ENCODE measurements at regions not wholly inside any gene's neighbourhood (a gene's known extent, or its start where the extent isn't known, plus 50 kb on each side); places are given as distances from the start of the nearest gene placed in this dataset.

DNA sequence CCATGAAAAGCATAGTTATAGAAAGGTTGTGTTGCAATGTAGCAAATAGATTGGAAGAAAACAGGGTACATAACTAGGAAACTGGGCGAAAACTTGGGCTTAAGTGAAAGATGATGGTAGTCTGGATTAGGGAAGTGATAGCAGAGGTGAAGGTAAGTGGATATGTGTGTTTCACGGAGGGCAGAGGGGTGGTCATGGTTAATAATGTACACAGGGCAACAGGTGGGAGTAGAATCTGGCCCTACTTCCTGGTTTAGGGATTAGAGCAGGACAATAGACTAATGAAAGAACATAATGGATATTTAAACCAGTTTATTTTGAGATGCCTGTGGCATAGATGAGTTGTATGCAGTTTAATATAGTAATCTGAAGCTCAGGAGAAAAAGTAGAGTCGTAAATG is 257.3 kb upstream of the SPRY2 start:
- ChIA-PET CTCF (no interaction called here), POLR2A (no interaction called here)
- Histone ChIP-seq H3K79me2 (ENCODE audit: control insufficient read depth, insufficient read depth, low read length) (no peaks in the 10 kb centered on the region), H3K27me3 (ENCODE audit: control insufficient read depth in 2 of 2, insufficient read depth in 2 of 2, low read length in 2 of 2) (no peaks in the 10 kb centered on the region), H4K20me1 (replicated peaks; ENCODE audit: control insufficient read depth, extremely low read depth, insufficient read depth, low read length) (no peaks in the 10 kb centered on the region), H3K4me1 (ENCODE audit: control insufficient read depth, extremely low read depth, insufficient read depth, low read length) (no peaks in the 10 kb centered on the region), H3K27ac (ENCODE audit: insufficient read depth, low read depth, low read length) (no peak overlapping the region), H3K9me1 (replicated peaks; ENCODE audit: control insufficient read depth, extremely low read depth, insufficient read depth, low read length) (no peaks in the 10 kb centered on the region), H3K4me2 (ENCODE audit: insufficient read depth, low read length) (no peak overlapping the region), H2AFZ (ENCODE audit: low read depth, low read length) (no peak overlapping the region), H3K36me3 (ENCODE audit: control insufficient read depth in 2 of 2, extremely low read depth in 1 of 2, insufficient read depth in 2 of 2, low read length in 2 of 2) (no peaks in the 10 kb centered on the region), H3K9me3 (replicated peaks; ENCODE audit: control insufficient read depth, insufficient read depth, low read length) (no peaks in the 10 kb centered on the region), H3K9ac (replicated peaks; ENCODE audit: extremely low read depth, insufficient read depth, low read length) (no peak overlapping the region), H3K4me3 (replicated peaks in 1 of 3; ENCODE audit: insufficient read depth in 1 of 3, low read depth in 1 of 3, low read length in 3 of 3) (no peak overlapping the region)
- intact Hi-C loops (cut with micrococcal nuclease) (no loop called here), dilution Hi-C loops (cut with MboI; ENCODE audit: extremely low pct_ligation_motif_present, low sequenced_read_pairs) (no loop called here)
- no peak for DNase-seq (ENCODE audit: low read depth, low spot score)
- no peak for FAIRE-seq
- BruUV-seq (replicated peaks), result no TSS peak
- TF ChIP-seq FOS (IDR thresholded peaks at IDR 0.05; ENCODE audit: borderline replicate concordance, insufficient read depth, low read length) (no peak), EZH2 (IDR thresholded peaks at IDR 0.05; ENCODE audit: borderline replicate concordance, low read depth, low read length, severe bottlenecking) (no peak), POLR2A (IDR thresholded peaks at IDR 0.05; ENCODE audit: low read depth, low read length) (no peak), POLR2AphosphoS5 (IDR thresholded peaks at IDR 0.05; ENCODE audit: insufficient read depth, low read depth, low read length) (no peak), MYC (IDR thresholded peaks at IDR 0.05; ENCODE audit: low read depth, low read length) (no peak), JUN (IDR thresholded peaks at IDR 0.05; ENCODE audit: borderline replicate concordance, insufficient read depth, insufficient read length, low read depth) (no peak), GATA2 (IDR thresholded peaks at IDR 0.05; ENCODE audit: insufficient read depth, insufficient read length, low read depth, low read length) (no peak)
- TF ChIP-seq, protein P1, sequence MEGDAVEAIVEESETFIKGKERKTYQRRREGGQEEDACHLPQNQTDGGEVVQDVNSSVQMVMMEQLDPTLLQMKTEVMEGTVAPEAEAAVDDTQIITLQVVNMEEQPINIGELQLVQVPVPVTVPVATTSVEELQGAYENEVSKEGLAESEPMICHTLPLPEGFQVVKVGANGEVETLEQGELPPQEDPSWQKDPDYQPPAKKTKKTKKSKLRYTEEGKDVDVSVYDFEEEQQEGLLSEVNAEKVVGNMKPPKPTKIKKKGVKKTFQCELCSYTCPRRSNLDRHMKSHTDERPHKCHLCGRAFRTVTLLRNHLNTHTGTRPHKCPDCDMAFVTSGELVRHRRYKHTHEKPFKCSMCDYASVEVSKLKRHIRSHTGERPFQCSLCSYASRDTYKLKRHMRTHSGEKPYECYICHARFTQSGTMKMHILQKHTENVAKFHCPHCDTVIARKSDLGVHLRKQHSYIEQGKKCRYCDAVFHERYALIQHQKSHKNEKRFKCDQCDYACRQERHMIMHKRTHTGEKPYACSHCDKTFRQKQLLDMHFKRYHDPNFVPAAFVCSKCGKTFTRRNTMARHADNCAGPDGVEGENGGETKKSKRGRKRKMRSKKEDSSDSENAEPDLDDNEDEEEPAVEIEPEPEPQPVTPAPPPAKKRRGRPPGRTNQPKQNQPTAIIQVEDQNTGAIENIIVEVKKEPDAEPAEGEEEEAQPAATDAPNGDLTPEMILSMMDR (IDR thresholded peaks at IDR 0.05; ENCODE audit: extremely low read depth in 1 of 2, insufficient read depth in 1 of 2, low read depth in 1 of 2, low read length in 2 of 2), result no peak
- TF ChIP-seq, protein P2, sequence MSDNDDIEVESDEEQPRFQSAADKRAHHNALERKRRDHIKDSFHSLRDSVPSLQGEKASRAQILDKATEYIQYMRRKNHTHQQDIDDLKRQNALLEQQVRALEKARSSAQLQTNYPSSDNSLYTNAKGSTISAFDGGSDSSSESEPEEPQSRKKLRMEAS (IDR thresholded peaks at IDR 0.05; ENCODE audit: insufficient read depth, insufficient read length), result no peak

Data from endothelial cell of umbilical vein (primary cell).